Adrenal gland (tissue), 9 donors: ENCODE measurements at regions not wholly inside any gene's neighbourhood (a gene's known extent, or its start where the extent isn't known, plus 50 kb on each side); places are given as distances from the start of the nearest gene placed in this dataset.

Experiments used
- DNase-seq, 7 donors: peaks; one replicate each; pipeline ENCODE4 v3.0.0-alpha.2; 2019 to 2020
- H3K27ac ChIP-seq, 5 donors: fragments of 200-600 bp; sonication (generic) in 4 of 5; 1 replicate in 3 of 5; 2 replicates in 2 of 5; pipeline versions ENCODE4 v1.5.1 to v1.8.0; 2016 to 2020; ENCODE audit warnings: mild to moderate bottlenecking in 1 of 5
- H3K27me3 ChIP-seq: fragments of 200-600 bp; 2 replicates; pipeline ENCODE4 v1.8.0; 2021
- H3K36me3 ChIP-seq, 2 donors: fragments of 200-600 bp; replicated peaks in 1 of 2; 1 replicate in 1 of 2; 2 replicates in 1 of 2; pipeline versions ENCODE4 v1.5.1 to v1.8.0; 2018 to 2022
- H3K4me1 ChIP-seq, 2 donors: fragments of 200-600 bp; replicated peaks in 1 of 2; 1 replicate in 1 of 2; 2 replicates in 1 of 2; pipeline versions ENCODE4 v1.5.1 to v1.8.0; 2018 to 2021
- H3K4me3 ChIP-seq, 4 donors: fragments of 200-600 bp; sonication (generic) in 3 of 4; one replicate each; pipeline ENCODE4 v1.5.1; 2016 to 2018
- H3K9me3 ChIP-seq, 3 donors: fragments of 200-600 bp; sonication (generic) in 1 of 3; replicated peaks in 1 of 3; 1 replicate in 2 of 3; 2 replicates in 1 of 3; pipeline versions ENCODE4 v1.5.1 to v1.8.0; 2016 to 2021
- POLR2A ChIP-seq, 2 donors: fragments of 450-650 bp; IDR thresholded peaks; one replicate each; pipeline ENCODE4 v1.6.1; 2017; ENCODE audit warnings: antibody characterized with exemption in 2 of 2, mild to moderate bottlenecking in 2 of 2, moderate library complexity in 1 of 2
- WGBS, 4 donors: extraction: QIAGEN DNeasy Blood & Tissue Kit in 2 of 4; methylation state at CpG; one replicate each; pipeline versions ENCODE4 v1.1.5 to v1.1.7; 2013 to 2017; 5-methylcytosine and 5-hydroxymethylcytosine counted together
- intact Hi-C, 2 donors: fragments of 100-400 bp; cut with DNase I; formaldehyde crosslinking; loops; one replicate each; pipeline versions ENCODE4 v1.14.1 to v1.15.0; 2022 to 2023
- TF ChIP-seq, protein P1 (sequence below), 6 experiments: fragments of 450-650 bp in 4 of 6; fragments of 200-600 bp in 2 of 6; sonication (generic) in 1 of 6; IDR thresholded peaks; 1 replicate in 5 of 6; 2 replicates in 1 of 6; pipeline versions ENCODE4 v1.5.1 to v1.8.0; 2016 to 2021; ENCODE audit warnings: antibody characterized with exemption in 6 of 6, mild to moderate bottlenecking in 2 of 6, moderate library complexity in 1 of 6
- donor health status: healthy with polysubstance abuse.
- donor health status: Bipolar disorder and iron deficiency.
- donor health status: DM: yes; HTN: yes; CAD: no.
- donor health status: DM: no; HTN: no; CAD: no.
- donor health status: DM: no; HTN: no; CAD: no.

DNA sequence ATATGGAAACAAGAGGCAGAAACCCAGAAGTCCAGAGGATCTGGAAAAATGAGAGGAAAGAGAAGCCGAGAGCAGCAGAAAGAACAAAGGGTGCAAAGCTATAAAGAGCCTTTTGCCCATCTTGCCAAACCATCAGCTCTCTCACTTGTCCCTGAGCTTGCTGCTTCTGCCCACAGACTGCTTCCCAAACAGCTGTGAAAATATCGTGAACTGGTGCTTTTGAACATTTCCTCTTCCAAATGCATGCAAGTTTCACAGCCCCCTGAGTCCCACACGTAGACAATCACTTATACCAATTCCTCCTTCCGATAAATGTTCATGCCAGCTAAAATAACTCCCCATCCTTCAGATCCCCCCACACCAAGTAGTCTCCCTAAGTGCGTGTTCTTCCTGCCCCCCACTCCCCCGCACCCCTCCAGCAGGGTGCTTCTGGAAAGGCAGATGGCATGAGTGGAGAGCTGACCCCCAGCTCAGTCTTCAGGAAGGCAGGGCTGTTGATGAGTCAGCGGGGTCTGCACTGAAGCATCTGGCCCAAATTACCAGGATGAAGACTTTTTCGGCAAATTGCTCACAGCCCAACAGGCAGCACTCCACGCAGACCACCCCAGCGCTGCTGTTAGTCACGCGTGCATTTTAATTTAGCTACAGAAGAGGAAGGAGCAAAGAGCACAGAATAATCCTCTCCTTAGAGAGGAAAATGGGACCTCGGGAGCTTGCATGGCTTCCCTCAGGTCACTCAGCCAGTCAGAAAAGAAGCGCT, 76.1 kb upstream of the KCNMA1 start:
- H3K27me3 ChIP-seq, result peaks cover 6% of the 10 kb centered on the region
- peaks cover 3 to 11% of the 10 kb centered on the region in 2 donors for H3K4me1 ChIP-seq
- no peak overlapping the region for H3K27ac ChIP-seq
- no peaks in the 10 kb centered on the region for H3K36me3 ChIP-seq
- TF ChIP-seq POLR2A (IDR thresholded peaks at IDR 0.05), result no peak
- TF ChIP-seq, protein P1, sequence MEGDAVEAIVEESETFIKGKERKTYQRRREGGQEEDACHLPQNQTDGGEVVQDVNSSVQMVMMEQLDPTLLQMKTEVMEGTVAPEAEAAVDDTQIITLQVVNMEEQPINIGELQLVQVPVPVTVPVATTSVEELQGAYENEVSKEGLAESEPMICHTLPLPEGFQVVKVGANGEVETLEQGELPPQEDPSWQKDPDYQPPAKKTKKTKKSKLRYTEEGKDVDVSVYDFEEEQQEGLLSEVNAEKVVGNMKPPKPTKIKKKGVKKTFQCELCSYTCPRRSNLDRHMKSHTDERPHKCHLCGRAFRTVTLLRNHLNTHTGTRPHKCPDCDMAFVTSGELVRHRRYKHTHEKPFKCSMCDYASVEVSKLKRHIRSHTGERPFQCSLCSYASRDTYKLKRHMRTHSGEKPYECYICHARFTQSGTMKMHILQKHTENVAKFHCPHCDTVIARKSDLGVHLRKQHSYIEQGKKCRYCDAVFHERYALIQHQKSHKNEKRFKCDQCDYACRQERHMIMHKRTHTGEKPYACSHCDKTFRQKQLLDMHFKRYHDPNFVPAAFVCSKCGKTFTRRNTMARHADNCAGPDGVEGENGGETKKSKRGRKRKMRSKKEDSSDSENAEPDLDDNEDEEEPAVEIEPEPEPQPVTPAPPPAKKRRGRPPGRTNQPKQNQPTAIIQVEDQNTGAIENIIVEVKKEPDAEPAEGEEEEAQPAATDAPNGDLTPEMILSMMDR (IDR thresholded peaks at IDR 0.05), result no peak
- DNase-seq, result no peak
- H3K4me3 ChIP-seq, result no peak overlapping the region
- no peaks in the 10 kb centered on the region for H3K9me3 ChIP-seq
- 65 to 75% (median 72%) methylated on average over 14 of the region's 14 CpGs for WGBS, 4 donors
- intact Hi-C loops, result loop anchor here in 1 of 2 donors (10.0 kb wide), 1 partner anchor 539 kb away; no protein-coding TSS in a partner anchor

DNA sequence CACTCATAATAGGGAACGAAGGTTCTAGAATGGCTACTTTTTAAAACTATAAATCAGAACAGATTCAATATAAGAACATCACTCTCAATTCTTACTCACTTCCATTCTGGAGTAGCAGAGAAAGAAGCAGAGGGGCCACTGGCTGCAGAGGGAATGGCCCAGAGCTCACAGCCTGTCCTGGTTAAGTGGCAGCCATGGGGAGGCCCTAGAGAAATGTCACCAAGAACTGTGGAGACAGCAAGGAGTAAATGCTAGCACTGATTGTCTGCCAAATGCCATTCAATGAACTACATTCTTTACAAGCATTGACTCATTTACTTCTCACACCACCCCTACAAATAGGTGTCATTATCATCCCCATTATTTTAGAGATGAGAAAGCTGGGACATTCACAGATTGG, 74.6 kb upstream of the KCNMA1 start:
- no peak overlapping the region for H3K4me3 ChIP-seq
- H3K4me1 ChIP-seq, result peaks cover 3 to 6% of the 10 kb centered on the region in 2 donors
- no peak for DNase-seq
- TF ChIP-seq POLR2A (IDR thresholded peaks at IDR 0.05), result no peak
- TF ChIP-seq, protein P1 (IDR thresholded peaks at IDR 0.05), result no peak
- 81 to 95% (median 92%) methylated on average over 1 of the region's 1 CpG for WGBS, 4 donors
- no peak overlapping the region for H3K27ac ChIP-seq
- H3K9me3 ChIP-seq, result no peaks in the 10 kb centered on the region
- peaks cover 6% of the 10 kb centered on the region for H3K27me3 ChIP-seq
- H3K36me3 ChIP-seq, result no peaks in the 10 kb centered on the region
- intact Hi-C loops, result loop anchor here in 1 of 2 donors (10.0 kb wide), 1 partner anchor 537 kb away; no protein-coding TSS in a partner anchor

DNA sequence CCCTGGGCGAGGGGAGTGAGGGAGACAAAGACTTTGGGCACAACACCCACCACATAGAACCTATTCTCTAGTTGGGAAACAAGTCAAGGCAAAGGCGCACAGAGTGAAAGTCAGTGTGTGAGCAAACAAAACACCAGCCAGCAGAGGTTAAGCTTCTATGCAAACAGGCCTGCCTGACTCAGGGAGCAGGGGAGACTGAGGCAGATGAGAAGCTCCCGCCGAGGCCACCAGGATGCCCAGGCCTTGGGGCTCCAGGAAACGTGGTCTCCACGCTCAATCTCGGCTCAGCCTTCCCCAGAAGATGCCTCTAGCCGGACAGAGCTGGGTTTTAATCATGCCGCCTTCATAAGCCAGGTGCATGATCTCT, 74.1 kb upstream of the KCNMA1 start:
- intact Hi-C loops, result loop anchor here in 1 of 2 donors (10.0 kb wide), 1 partner anchor 537 kb away; no protein-coding TSS in a partner anchor

More for the DNA sequence above, 74.1 kb upstream of the KCNMA1 start:
- peak overlapping the region in 1 of 4 donors; percentile 29 for H3K4me3 ChIP-seq
- TF ChIP-seq, protein P1 (IDR thresholded peaks at IDR 0.05), result peak in 1 of 6 experiments; percentile 27
- no peak for TF ChIP-seq POLR2A (IDR thresholded peaks at IDR 0.05)
- 11 to 65% (median 35%) methylated on average over 2 to 9 of the region's 9 CpGs for WGBS, 4 donors
- peaks cover 6% of the 10 kb centered on the region for H3K27me3 ChIP-seq
- H3K36me3 ChIP-seq, result no peaks in the 10 kb centered on the region
- no peaks in the 10 kb centered on the region for H3K9me3 ChIP-seq
- peaks cover 3 to 6% of the 10 kb centered on the region in 2 donors for H3K4me1 ChIP-seq
- no peak for DNase-seq
- no peak overlapping the region for H3K27ac ChIP-seq
